Esophagus squamous epithelium (tissue), 4 donors: ENCODE measurements at regions not wholly inside any gene's neighbourhood (a gene's known extent, or its start where the extent isn't known, plus 50 kb on each side); places are given as distances from the start of the nearest gene placed in this dataset.

ENCODE experiments used
- CTCF ChIP-seq, 6 experiments: fragments of 450-650 bp in 4 of 6; fragments of 200-600 bp in 2 of 6; sonication (generic) in 2 of 6; IDR thresholded peaks; one replicate each; pipeline ENCODE4 v1.5.1; 2016 to 2019; ENCODE audit warnings: antibody characterized with exemption in 6 of 6, mild to moderate bottlenecking in 4 of 6, moderate library complexity in 4 of 6
- POLR2A ChIP-seq, 4 donors: fragments of 450-650 bp; IDR thresholded peaks; one replicate each; pipeline ENCODE4 v1.6.1; 2017; ENCODE audit warnings: antibody characterized with exemption in 4 of 4, mild to moderate bottlenecking in 4 of 4, moderate library complexity in 3 of 4

DNA sequence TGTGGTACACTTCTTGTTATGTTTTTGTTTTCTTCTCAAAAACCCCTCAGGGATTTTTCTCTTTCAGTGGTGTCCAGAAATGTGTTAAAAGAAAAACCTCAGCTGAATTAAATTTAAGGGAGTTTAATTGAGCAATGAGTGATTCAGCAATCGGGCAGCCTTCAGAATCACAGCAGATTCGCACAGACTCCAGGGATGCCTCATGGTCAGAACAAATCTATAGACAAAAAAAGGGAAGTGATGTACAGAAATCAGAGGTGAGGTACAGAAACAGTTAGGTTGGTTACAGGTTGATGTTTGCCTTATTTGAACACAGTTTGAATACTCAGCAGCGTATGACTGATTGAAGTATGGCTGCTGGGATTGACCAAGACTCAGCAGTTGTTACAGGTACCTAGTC, 86.2 kb downstream of the TLR5 start:
- no peak for TF ChIP-seq CTCF (IDR thresholded peaks at IDR 0.05)
- TF ChIP-seq POLR2A (IDR thresholded peaks at IDR 0.05) = no peak
